G401 (cell line): ENCODE measurements at regions not wholly inside any gene's neighbourhood (a gene's known extent, or its start where the extent isn't known, plus 50 kb on each side); places are given as distances from the start of the nearest gene placed in this dataset.

Source experiments
- DNase-seq: peaks from one replicate; pipeline ENCODE4 v3.0.0-alpha.2; 2015; ENCODE audit warnings: low spot score
- in situ Hi-C: cut with HindIII; loops from 2 replicates; pipeline ENCODE4 v1.10.0; 2016; ENCODE audit warnings: low sequenced_read_pairs, mixed read lengths

DNA sequence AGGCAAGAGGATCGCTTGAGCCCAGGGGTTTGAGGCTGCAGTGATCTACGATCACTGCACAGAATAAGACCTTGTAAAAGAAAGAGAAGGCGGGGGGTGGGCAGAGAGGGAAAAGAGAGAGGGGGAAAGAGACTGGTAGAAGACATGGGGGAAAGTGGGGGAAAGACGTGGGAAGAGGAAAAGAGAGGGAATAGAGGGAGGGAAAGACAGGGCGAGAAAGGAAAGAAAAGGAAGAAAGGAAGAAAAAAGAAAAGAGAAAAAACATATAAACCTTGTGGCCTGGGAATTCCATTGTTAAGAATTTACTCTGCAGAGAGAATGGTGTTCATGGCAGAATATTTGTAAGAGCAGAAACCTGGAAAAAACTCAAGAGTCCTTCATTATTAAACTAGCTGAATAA, 120.4 kb downstream of the RMI2 start:
- in situ Hi-C loops, result no loop called here
- no peak for DNase-seq

DNA sequence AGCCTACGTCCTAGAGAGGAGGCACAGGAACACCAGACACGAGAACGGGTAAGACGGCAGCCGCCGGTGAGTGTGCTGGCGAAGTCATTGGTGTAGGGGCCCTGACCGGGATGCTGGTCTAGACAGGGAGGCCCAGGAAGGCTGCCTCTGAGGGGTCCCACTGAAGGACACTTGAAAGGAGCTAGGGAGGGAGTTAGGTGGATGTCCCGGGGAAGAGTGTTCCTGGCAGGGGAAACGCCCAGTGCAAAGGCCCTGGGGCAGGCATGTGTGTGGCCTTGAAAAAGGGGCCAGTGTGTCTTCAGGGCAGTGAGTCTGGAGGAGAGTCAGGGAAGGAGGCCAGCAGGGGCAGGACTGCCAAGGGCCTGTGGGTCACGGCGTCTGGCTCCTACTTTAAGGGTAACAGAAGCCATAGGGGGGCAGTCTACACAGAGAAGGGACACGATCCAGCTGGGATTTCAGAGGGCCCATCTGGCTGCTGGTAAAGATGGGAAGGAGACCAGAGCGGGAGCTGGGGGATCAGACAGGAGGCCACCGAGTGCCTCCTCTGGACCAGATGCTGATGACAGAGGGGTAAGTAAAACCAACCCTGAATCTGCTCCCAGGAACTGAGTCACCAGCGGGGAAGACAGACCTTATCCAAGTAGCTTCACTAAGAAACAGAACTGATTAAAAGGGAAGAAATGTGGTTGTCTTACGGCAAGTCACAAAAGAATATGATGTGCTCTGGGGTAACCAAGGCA, 115.9 kb downstream of the LITAF start:
- in situ Hi-C loops, result no loop called here

DNA sequence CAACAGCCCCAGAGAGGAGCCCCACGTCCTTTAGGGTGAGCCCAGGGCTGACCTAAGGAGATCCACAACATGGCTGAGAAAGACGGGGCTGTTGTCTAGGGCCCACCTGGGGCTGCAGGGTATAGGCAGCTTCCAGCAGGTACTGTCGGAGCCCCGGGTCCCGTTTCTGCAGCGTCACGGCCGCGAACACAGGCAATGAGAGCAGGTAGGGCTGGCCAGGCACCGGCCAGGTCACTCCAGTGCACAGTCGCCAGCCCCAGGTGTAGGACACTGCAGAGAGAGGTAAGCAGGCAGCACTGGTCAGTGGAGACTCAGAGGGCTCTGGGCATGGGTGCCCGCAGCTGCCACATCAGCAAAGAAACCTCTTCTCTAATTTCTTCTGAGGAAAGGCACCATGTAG, 115.2 kb downstream of the LITAF start:
- in situ Hi-C loops, result no loop called here
- no peak for DNase-seq

More for the DNA sequence above, 115.9 kb downstream of the LITAF start:
- DNase-seq, result no peak

DNA sequence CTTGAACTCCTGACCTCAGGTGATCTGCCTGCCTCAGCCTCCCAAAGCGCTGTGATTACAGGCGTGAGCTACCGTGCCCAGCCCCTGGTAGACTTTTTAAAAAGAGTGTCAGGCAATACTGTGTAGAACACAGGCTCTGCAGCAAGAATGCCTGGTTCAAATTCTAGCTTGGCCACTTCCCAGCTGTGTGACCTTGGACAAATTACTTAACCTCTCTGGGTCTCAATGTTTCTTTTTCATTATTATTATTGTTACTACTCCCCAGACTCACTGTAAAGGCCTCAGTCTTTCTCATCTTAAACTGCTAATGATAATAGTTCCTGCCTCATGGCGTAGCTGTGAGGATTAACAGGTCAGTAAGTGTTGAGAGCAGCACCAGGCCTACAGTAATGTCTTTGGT, 114.3 kb downstream of the LITAF start:
- DNase-seq, result no peak
- in situ Hi-C loops, result no loop called here

DNA sequence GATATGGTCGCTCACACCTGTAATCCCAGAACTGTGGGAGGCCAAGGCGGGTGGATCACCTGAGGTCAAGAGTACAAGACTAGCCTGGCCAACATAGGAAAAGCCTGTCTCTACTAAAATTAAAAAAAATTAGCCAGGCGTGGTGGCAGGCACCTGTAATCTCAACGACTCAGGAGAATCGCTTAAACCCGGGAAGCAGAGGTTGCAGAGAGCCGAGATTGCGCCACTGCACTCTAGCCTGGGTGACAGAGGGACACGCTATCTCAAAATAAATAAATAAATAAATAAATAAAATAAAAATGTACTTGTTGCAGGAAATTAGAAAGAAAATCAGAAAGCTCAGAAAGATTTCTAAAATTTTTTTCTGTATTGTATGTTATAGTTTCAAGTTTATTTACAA, 113.9 kb downstream of the LITAF start:
- no peak for DNase-seq
- in situ Hi-C loops, result no loop called here

DNA sequence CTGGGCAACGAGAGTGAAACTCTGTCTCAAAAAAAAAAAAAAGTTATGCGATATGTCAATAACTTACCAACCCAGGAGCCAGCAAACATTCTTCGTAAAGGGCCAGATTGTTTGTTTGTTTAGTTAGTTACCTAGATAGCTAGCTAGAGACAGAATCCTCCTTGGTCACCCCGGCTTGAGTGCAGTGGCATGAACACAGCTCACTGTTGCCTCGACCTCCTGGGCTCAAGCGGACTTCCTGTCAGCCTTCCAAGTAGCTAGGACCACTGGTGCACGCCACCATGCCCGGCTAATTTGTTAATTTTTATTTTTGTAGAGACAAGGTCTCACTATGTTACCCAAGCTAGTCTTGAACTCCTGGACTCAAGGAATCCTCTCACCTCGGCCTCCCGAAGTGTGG, 113.0 kb downstream of the LITAF start:
- in situ Hi-C loops, result no loop called here
- DNase-seq, result no peak

DNA sequence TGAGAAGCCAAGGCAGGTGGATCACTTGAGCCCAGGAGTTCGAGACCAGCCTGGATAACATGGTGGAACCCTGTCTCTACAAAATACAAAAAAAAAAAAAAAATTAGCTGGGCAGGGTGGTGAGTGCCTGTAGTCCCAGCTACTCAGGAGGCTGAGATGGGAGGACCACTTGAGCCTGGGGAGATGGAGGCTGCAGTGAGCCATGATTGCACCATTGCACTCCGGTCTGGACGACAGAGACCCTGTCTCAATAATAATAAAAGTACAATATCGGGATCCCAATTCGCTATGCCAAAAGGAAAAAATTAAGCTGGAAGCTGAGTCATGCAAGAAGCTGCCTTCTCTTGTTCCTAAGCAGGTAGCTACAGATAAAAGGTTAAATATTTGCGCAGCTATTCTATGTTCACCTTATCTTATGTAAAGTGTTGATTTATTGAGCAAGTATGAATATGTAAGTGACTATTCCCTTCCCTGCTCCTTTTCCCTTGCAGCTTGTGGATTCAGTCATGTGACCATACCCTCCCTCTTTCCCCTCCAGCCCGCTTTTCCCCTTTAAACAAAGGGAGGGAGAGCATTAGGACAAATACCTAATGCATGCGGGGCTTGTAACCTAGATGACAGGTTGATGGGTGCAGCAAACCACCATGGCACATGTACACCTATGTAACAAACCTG, 112.0 kb downstream of the LITAF start:
- DNase-seq, result no peak
- in situ Hi-C loops, result no loop called here

DNA sequence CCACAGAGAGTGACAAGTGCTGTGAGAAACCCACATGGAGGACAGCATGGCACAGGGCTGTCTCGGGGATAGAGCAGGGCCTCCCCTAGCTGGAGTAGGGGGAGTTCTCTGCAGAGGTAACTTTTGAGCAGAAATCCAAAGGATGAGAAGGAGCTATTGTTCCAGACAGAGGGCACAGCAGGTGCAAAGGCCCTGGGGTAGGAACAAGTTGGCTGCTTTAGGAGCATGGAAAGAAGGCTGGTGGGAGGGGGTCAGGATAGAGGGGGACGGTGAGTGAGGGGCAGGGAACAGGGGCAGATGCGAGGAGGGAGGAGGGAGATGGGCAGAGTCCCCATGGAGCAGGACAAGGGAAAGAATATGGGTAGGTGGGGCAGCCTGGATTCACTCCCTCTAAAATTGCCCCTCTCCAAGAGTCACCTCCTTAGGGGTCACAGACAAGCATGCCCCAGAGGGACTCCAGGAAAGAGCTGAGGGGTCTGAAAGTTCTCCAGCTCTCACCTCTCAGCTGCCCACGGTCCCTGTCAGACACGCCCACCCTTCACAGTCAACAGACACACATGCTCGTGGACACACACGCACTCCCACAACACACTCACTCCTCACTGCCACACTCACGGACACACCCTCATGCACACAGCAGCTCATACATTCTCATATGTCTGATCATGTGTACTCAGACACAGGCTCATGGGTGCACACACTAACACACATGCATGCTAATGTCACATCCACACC, 110.7 kb downstream of the LITAF start:
- in situ Hi-C loops, result no loop called here
- no peak for DNase-seq

DNA sequence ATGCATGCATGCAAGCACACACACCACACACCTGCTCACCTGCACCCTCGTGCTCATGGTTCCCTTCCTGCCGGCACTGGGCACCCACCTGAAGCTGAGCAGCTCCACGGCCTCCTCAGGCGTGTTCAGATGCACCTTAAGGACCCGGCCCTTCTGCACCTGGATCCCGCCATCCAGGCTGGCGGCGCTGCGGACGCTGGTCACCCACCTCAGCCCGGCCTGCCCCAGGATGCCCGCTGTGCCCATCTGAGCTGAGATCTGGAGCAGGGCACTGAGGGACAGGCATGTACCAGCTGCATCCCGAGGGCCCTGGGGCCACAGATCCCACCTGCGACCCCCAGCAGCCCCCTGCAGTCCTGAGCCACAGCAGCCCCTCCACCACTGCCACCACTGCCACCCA, 110.0 kb downstream of the LITAF start:
- in situ Hi-C loops, result no loop called here
- no peak for DNase-seq

DNA sequence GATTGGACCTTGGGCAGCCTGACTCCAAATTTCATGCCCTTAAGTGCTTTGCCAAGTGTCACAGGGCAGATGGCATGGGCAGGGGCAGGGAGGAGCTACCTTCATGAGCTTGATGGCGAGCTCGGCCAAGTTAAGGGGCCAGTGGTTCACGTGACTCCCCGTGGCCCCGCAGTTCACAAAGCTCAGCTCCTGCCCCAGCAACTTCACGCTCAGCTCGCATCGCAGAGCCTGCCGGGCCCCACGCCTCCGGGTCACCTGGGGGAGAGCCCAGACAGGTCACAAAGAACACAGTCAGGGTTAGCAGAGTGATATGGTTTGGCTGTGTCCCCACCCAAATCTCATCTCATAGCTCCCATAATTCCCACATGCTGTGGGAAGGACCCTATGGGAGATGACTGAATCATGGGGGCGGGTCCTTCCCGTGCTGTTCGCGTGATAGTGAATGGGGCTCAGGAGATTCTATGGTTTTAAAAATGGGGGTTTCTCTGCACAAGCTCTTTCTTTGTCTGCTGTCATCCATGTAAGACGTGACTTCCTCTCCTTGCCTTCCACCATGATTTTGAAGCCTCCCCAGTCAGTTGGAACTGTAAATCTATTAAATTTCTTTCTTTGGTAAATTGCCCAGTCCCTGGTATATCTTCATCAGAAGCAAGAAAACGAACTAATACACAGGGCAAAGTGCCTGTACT, 108.1 kb downstream of the LITAF start:
- no peak for DNase-seq
- in situ Hi-C loops, result no loop called here

DNA sequence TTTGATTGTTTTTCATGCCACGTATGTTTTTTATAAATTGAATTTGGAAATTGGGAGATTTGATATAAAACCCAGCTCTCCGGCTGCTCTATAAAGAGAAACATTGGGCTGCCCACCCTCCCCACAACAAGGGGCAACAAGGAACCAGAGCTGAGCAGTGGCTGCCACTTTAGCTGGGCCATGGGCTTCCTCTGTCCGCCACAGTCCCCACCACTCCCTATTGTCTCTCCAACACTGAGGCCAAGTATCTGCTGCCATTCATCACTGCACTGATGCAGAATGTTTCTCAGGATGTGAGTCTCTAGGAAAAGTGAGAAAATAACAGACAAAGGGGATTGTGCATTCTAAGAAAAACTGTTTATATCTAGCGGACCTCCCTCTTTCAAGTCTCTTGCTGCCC, 106.8 kb downstream of the LITAF start:
- in situ Hi-C loops, result no loop called here
- DNase-seq, result no peak

DNA sequence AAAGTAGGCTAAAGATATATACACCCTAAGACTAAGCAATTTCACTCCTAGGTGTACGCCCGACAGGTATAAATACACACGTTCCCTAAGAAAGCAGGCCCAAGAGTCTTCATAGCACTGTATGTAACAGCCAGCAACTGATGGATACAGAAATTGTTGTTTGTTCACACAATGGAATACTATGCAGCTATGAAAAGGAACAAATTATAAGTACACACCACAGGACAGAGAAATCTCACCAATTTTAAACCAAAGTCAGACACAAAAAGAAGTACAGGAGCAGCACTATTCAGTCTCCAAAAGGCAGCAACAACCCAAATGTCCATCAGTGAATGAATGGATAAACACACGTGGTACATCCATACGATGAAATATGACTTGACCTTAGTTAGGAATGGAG, 106.1 kb downstream of the LITAF start:
- no peak for DNase-seq
- in situ Hi-C loops, result no loop called here

DNA sequence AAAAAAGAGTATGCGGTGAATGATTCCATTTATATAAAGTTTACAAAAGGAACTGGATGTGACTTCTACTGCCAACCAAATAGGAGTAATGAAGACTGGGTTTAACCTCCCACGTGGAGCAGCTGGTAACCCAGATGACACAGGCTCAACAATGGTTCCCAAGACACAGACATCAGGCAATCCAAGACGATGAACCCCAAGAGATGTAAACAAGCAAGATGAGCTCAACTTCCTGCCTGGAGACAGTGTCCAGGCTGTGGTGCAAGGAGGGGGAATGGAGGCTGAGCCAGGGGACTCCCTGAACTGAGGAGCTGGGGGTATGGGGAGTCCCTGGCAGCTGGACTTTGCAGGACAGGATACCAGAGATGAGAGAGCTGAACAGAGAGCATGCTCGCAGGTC, 104.7 kb downstream of the LITAF start:
- no peak for DNase-seq
- in situ Hi-C loops, result no loop called here

DNA sequence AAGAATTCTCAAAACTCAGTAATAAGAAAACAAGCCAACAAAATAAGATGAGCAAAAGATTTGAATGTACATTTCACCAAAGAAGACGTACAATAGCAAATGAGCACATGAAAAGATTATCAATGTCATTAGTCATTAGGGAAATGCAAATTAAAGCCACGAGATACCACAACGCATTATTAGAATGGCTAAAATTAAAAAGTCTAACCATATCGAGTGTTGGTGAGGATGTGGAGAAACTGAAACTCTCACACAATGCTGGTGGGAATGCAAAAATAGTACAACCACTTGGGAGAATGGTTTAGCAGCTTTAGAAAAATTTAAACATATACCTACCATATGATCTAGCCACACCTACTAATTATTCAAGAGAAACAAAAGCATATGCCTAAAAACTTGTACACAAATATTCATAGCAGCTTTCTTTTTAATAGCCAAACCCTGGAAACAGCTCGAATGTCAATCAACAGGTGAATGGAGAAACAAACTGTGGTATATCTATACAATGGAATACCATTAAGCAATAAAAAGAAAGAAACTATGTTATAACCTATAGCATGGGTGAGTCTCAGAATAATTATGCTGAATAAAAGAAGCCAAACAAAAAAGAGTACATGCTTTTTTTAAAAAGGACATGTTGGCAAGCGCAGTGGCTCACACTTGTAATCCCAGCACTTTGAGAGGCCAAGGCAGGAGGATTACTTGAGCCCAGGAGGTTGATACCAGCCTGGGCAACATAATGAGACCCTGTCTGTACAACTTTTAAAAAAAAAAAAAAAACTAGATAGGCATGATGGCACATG, 103.6 kb downstream of the LITAF start:
- in situ Hi-C loops, result no loop called here
- DNase-seq, result no peak

DNA sequence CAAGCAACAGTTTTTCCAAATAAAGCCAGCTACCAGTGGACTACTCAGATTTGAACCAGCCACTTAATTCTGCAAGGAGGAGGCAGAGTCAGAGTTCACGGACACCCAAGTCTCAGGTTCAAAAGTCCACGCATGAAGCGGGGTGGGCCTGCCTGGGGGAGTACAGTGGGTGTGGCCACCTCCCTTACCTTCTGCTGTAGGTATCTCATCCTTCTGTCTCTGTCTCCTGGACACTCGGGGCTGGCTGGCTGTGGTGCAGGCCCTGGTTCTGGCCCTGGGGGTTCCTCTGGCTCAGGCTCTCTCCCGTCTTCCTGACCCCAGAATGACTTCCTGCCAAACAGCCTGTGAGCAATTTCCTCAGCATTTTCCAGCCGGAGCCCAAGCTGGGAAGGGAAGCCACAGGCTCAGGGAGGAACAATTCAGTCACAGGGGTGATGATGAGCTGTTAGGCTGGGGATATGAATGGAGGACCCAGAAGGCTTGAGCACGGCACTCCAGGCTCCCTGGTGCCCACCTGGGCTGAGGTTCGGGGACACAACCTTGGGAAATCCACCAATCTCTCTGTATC, 101.9 kb downstream of the LITAF start:
- in situ Hi-C loops, result no loop called here
- no peak for DNase-seq

DNA sequence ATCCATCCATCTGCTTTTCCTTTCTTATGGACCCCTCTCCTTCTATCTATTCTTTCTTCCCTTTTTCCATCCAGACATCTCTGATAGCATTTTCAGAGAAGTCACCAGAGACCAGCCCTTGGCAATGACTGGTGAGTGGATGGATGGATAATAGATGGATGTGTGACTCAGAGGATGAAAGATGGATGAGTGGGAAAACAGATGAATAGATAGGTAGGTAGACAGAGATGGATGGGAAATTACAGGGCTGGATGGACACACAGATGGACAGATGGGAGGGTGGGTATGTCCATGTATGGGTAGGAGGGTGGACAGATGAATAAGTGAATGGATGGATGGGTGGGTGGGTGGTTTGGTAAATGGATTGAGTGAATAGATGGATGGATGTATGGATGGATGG, 101.0 kb downstream of the LITAF start:
- in situ Hi-C loops, result no loop called here
- DNase-seq, result no peak

DNA sequence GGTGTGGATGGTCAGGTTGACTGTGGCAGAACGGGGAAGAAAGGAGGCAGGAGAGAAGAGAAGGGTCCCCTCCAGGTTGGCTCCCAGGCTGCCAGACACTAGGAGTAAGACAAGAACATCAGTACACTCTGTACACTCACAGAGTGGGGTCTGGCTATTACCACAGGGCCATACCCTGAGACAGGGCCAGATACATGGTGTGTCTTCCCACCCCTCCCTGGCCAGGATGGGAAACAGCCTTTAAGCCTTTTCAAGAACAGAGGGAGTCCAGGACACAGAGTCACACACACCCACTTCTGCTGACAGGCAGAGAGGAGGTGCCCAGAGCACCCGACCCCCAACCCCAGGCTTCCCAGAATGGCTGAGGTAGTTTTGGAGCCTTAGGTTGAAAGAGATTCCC, 99.4 kb downstream of the LITAF start:
- no peak for DNase-seq
- in situ Hi-C loops, result no loop called here

DNA sequence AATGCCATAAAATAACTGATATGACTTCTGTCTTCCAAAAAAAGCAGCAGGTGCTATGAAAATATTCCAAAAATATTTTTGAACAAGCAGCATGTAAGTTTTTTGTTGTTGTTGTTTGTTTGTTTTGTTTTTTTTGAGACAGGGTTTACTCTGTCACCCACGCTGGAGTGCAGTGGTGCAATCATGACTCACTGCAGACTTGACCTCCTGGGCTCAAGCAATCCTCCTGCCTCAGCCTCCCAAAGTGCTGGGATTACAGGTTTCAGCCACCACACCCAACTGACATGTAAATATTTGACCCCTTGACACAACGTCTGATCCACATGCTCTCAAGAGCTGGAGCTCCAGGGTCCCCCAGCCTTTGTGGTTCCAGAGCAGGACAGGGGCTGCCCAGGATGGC, 98.4 kb downstream of the LITAF start:
- in situ Hi-C loops, result no loop called here
- DNase-seq, result no peak

DNA sequence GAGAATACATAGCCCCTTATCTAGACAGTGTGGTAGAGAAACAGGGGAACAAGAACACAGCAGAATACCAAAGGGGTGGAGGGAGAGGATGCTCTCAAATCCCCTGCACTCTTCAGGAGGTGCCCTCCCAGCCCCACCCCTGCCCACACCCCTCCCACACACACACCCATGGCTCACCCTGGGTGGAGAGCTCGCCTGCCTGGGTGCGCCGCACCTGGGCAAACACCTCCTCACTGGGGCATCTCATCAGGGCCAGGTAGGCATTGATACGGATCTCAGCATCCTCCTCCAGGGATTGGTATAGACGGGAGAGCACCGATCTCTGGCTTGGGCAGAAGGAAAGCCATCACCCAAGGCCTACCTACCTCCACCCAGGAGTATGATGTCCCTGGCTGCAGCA, 95.2 kb downstream of the LITAF start:
- DNase-seq, result no peak
- in situ Hi-C loops, result no loop called here
